H7 (cell line): ENCODE measurements at regions not wholly inside any gene's neighbourhood (a gene's known extent, or its start where the extent isn't known, plus 50 kb on each side); places are given as distances from the start of the nearest gene placed in this dataset.

ENCODE experiments used
- DNase-seq: peaks from one replicate; pipeline ENCODE4 v3.0.0; 2012
- H3K27me3 ChIP-seq: 2 replicates; pipeline ENCODE4 v1.6.0; 2011; ENCODE audit warnings: mild to moderate bottlenecking, low read length; ENCODE audit not compliant: control insufficient read depth, insufficient read depth
- H3K36me3 ChIP-seq: replicated peaks from 2 replicates; pipeline ENCODE4 v1.5.1; 2011; ENCODE audit warnings: low read length; ENCODE audit not compliant: control insufficient read depth, insufficient read depth
- H3K4me3 ChIP-seq: 2 replicates; pipeline ENCODE4 v1.5.1; 2011; ENCODE audit warnings: low read depth, mild to moderate bottlenecking, control low read depth, low read length, moderate library complexity; ENCODE audit not compliant: insufficient read depth

GRCh38 chr6:4352322-4352669 is 216.9 kb upstream of the ECI2 start:
- H3K36me3 ChIP-seq = no peaks in the 10 kb centered on the region
- DNase-seq = no peak
- H3K27me3 ChIP-seq = no peaks in the 10 kb centered on the region; the same call in 1 of the 2 replicates
- H3K4me3 ChIP-seq = no peak overlapping the region

- no peaks in the 10 kb centered on the region; the same call in 1 of the 2 replicates for H3K27me3 ChIP-seq
- no peak for DNase-seq
- no peaks in the 10 kb centered on the region for H3K36me3 ChIP-seq
- no peak overlapping the region for H3K4me3 ChIP-seq
Observed at GRCh38 chr6:4351520-4352321, 216.3 kb upstream of the ECI2 start.

GRCh38 chr6:4350567-4351519 is 215.5 kb upstream of the ECI2 start:
- H3K4me3 ChIP-seq = no peak overlapping the region
- DNase-seq = no peak
- no peaks in the 10 kb centered on the region for H3K36me3 ChIP-seq
- H3K27me3 ChIP-seq = no peaks in the 10 kb centered on the region; the same call in 1 of the 2 replicates

GRCh38 chr6:4349931-4350330 is 214.6 kb upstream of the ECI2 start:
- Histone ChIP-seq H3K36me3 (no peaks in the 10 kb centered on the region), H3K4me3 (no peak overlapping the region), H3K27me3 (no peaks in the 10 kb centered on the region; the same call in 1 of the 2 replicates)
- DNase-seq = no peak

GRCh38 chr6:4349323-4349722 is 213.9 kb upstream of the ECI2 start:
- no peaks in the 10 kb centered on the region for H3K36me3 ChIP-seq
- no peak overlapping the region for H3K4me3 ChIP-seq
- DNase-seq = no peak
- no peaks in the 10 kb centered on the region; the same call in 1 of the 2 replicates for H3K27me3 ChIP-seq

- no peaks in the 10 kb centered on the region; the same call in 1 of the 2 replicates for H3K27me3 ChIP-seq
- no peak for DNase-seq
- no peak overlapping the region for H3K4me3 ChIP-seq
- H3K36me3 ChIP-seq = no peaks in the 10 kb centered on the region
Observed at GRCh38 chr6:4348462-4349112, 213.2 kb upstream of the ECI2 start.

- Histone ChIP-seq H3K27me3 (no peaks in the 10 kb centered on the region; the same call in 1 of the 2 replicates), H3K36me3 (no peaks in the 10 kb centered on the region), H3K4me3 (no peak overlapping the region)
- DNase-seq = no peak
Observed at GRCh38 chr6:4347877-4348276, 212.5 kb upstream of the ECI2 start.

- Histone ChIP-seq H3K4me3 (no peak overlapping the region), H3K36me3 (no peaks in the 10 kb centered on the region), H3K27me3 (no peaks in the 10 kb centered on the region; the same call in 1 of the 2 replicates)
- no peak for DNase-seq
Observed at GRCh38 chr6:4346659-4347333, 211.4 kb upstream of the ECI2 start.

GRCh38 chr6:4345543-4345942 is 210.2 kb upstream of the ECI2 start:
- Histone ChIP-seq H3K27me3 (no peaks in the 10 kb centered on the region; the same call in 1 of the 2 replicates), H3K36me3 (no peaks in the 10 kb centered on the region), H3K4me3 (no peak overlapping the region)
- DNase-seq = no peak

- no peaks in the 10 kb centered on the region; the same call in 1 of the 2 replicates for H3K27me3 ChIP-seq
- H3K36me3 ChIP-seq = no peaks in the 10 kb centered on the region
- no peak overlapping the region for H3K4me3 ChIP-seq
- DNase-seq = no peak
Observed at GRCh38 chr6:4344317-4344899, 209.0 kb upstream of the ECI2 start.

- no peak for DNase-seq
- no peaks in the 10 kb centered on the region for H3K36me3 ChIP-seq
- no peak overlapping the region for H3K4me3 ChIP-seq
- H3K27me3 ChIP-seq = no peaks in the 10 kb centered on the region
Observed at GRCh38 chr6:4342407-4343137, 207.2 kb upstream of the ECI2 start.

GRCh38 chr6:4341078-4341797 is 205.9 kb upstream of the ECI2 start:
- no peak overlapping the region for H3K4me3 ChIP-seq

GRCh38 chr6:4340544-4340943 is 205.2 kb upstream of the ECI2 start:
- H3K27me3 ChIP-seq = no peaks in the 10 kb centered on the region
- DNase-seq = no peak
- H3K4me3 ChIP-seq = no peak overlapping the region
- no peaks in the 10 kb centered on the region for H3K36me3 ChIP-seq

More at GRCh38 chr6:4341078-4341797, 205.9 kb upstream of the ECI2 start:
- DNase-seq = no peak
- Histone ChIP-seq H3K27me3 (no peaks in the 10 kb centered on the region), H3K36me3 (no peaks in the 10 kb centered on the region)
